ENCODE measurements at regions not wholly inside any gene's neighbourhood (a gene's known extent, or its start where the extent isn't known, plus 50 kb on each side); places are given as distances from the start of the nearest gene placed in this dataset.

GRCh38 chr9:87294126-87294525, 203.5 kb upstream of the DAPK1 start:
- Histone ChIP-seq H3K36me3 (replicated peaks in 1 of 2; ENCODE audit: insufficient read depth in 1 of 2, low read depth in 2 of 2) (no peaks in the 10 kb centered on the region), H3K4me3 (no peak overlapping the region), H3K27me3 (no peaks in the 10 kb centered on the region), H3K9me3 (no peaks in the 10 kb centered on the region), H3K4me1 (no peaks in the 10 kb centered on the region), H3K27ac (no peak overlapping the region)
- intact Hi-C loops (cut with DNase I): no loop called here
- DNase-seq (no peak), ATAC-seq (no peak)
- no peak for TF ChIP-seq CTCF (IDR thresholded peaks at IDR 0.05)
- no peak for TF ChIP-seq POLR2A (IDR thresholded peaks at IDR 0.05)
- WGBS, 2 donors: 86 to 90% methylated on average over 2 of the region's 2 CpGs

DNA sequence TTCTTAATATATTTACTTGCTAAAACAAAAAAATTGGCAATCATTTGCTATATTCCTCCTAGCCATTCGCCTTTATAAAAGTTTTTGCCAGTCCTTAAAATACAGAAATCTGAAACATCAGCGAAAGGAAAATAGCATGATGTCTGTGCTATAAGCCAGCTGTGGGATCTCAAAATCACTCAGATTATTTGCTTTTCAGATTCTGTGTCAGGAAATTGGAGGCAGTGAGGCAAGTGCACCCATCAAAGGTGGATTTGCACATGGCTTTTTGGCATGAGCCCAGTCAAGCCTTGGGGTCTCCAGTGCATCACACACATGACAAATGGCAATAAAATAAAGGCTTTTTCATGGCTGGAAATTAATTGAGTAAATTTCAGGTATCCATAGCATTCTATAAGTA, 196.8 kb upstream of the DAPK1 start:
- H3K27me3 ChIP-seq: no peaks in the 10 kb centered on the region
- H3K36me3 ChIP-seq (replicated peaks in 1 of 2; ENCODE audit: insufficient read depth in 1 of 2, low read depth in 2 of 2): no peaks in the 10 kb centered on the region
- intact Hi-C loops (cut with DNase I): no loop called here
- H3K9me3 ChIP-seq: no peaks in the 10 kb centered on the region
- ATAC-seq (no peak), DNase-seq (no peak)
- WGBS, 2 donors: 70 to 72% methylated on average over 2 of the region's 2 CpGs
- no peak overlapping the region for H3K4me3 ChIP-seq
- no peaks in the 10 kb centered on the region for H3K4me1 ChIP-seq
- no peak overlapping the region for H3K27ac ChIP-seq
- TF ChIP-seq CTCF (IDR thresholded peaks at IDR 0.05) (no peak), POLR2A (IDR thresholded peaks at IDR 0.05) (no peak)

DNA sequence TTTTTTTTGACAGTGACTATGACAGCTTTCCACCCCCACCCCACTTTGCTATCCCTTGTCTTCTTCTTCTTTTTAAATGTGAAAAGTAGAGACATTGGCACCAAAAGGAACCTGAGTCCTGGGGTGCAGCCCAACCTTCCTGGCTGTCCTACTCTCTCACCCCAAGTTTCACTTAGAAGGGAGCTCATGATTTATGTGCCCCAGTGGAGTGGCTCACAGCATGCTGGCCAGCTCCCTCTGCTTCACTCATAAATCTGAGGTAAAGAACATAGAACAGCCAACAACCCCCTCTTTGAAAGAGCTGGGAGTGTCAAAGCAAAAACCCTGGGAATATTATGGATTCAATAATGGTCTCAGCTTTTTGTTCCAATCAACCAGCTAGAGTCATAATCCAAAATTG, 196.3 kb upstream of the DAPK1 start:
- Histone ChIP-seq H3K36me3 (replicated peaks in 1 of 2; ENCODE audit: insufficient read depth in 1 of 2, low read depth in 2 of 2) (no peaks in the 10 kb centered on the region), H3K9me3 (no peaks in the 10 kb centered on the region), H3K4me1 (no peaks in the 10 kb centered on the region), H3K27ac (no peak overlapping the region), H3K27me3 (no peaks in the 10 kb centered on the region), H3K4me3 (no peak overlapping the region)
- no peak for DNase-seq
- no peak for ATAC-seq
- TF ChIP-seq POLR2A (IDR thresholded peaks at IDR 0.05) (no peak), CTCF (IDR thresholded peaks at IDR 0.05) (no peak)
- intact Hi-C loops (cut with DNase I): no loop called here

DNA sequence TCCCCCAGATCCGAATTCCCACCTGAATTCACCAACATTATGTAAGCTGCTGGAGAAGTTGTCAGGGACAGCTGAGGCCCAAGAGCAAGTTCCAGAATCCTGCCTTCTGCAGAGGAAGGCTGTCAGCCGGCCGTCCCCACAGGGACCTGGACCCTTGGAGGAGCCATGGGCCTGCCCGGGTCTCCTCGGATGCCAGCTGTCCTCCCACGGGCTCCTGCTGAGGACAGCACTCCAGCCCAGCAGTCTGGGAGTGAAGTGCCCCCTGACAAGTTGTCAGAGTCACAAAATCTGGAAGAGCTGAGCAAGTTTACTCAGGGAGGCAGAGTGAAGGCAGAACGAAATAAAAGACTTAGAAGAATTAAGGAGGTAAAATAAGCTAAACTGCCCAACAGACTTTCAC, 192.5 kb upstream of the DAPK1 start:
- DNase-seq (no peak), ATAC-seq (no peak)
- Histone ChIP-seq H3K27me3 (no peaks in the 10 kb centered on the region), H3K9me3 (no peaks in the 10 kb centered on the region), H3K4me3 (no peak overlapping the region), H3K4me1 (no peaks in the 10 kb centered on the region), H3K36me3 (replicated peaks in 1 of 2; ENCODE audit: insufficient read depth in 1 of 2, low read depth in 2 of 2) (no peaks in the 10 kb centered on the region), H3K27ac (no peak overlapping the region)
- intact Hi-C loops (cut with DNase I): no loop called here
- WGBS, 2 donors: 74 to 76% methylated on average over 6 to 7 of the region's 7 CpGs
- TF ChIP-seq POLR2A (IDR thresholded peaks at IDR 0.05) (no peak), CTCF (IDR thresholded peaks at IDR 0.05) (no peak)

DNA sequence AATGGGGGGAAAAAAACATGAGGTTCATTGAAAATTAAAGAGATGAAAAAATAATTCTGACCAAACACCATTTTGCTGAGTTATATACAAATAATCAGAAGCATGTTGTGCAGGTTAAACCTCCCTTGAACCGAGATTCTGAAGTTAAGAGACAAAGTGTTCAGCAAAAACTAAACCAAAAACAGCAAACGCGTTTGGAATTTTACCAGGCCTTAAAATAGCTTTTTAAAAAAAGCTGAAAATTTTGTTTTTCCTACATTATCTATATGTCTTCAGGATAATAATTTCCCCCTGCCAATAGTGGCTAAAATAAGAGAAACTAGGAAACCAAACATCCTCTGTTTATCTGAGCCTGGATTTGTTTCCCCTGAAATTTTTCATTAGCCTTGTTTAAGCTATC, 191.7 kb upstream of the DAPK1 start:
- no peaks in the 10 kb centered on the region for H3K9me3 ChIP-seq
- DNase-seq: no peak
- H3K4me3 ChIP-seq: no peak overlapping the region
- no peaks in the 10 kb centered on the region for H3K4me1 ChIP-seq
- H3K27me3 ChIP-seq: no peaks in the 10 kb centered on the region
- no peak for ATAC-seq
- H3K27ac ChIP-seq: no peak overlapping the region
- no peak for TF ChIP-seq CTCF (IDR thresholded peaks at IDR 0.05)
- no peak for TF ChIP-seq POLR2A (IDR thresholded peaks at IDR 0.05)
- 81 to 83% methylated on average over 3 of the region's 3 CpGs for WGBS, 2 donors
- no peaks in the 10 kb centered on the region for H3K36me3 ChIP-seq (replicated peaks in 1 of 2; ENCODE audit: insufficient read depth in 1 of 2, low read depth in 2 of 2)
- intact Hi-C loops (cut with DNase I): no loop called here
